ACC112 (cell line): ENCODE measurements at regions not wholly inside any gene's neighbourhood (a gene's known extent, or its start where the extent isn't known, plus 50 kb on each side); places are given as distances from the start of the nearest gene placed in this dataset.
"Not testable (repeated sequence)": the region's sequence is repeated elsewhere in the genome, so short reads cannot be mapped to it uniquely, and the experiment has no call there.

Experiments used
- H2AFZ ChIP-seq: fragments of 200-600 bp; sonication (generic); one replicate; pipeline ENCODE4 v1.6.0; 2017; ENCODE audit warnings: antibody characterized with exemption, low read length; ENCODE audit not compliant: unreplicated experiment
- H3K27ac ChIP-seq: fragments of 200-600 bp; sonication (generic); 2 replicates; pipeline ENCODE4 v1.5.1; 2014; ENCODE audit warnings: low read depth, mild to moderate bottlenecking, antibody characterized with exemption, low read length, moderate library complexity
- H3K27me3 ChIP-seq: fragments of 200-600 bp; sonication (generic); 2 replicates; pipeline ENCODE4 v1.6.1; 2014; ENCODE audit warnings: mild to moderate bottlenecking, antibody characterized with exemption, low read length, moderate library complexity, mixed read lengths; ENCODE audit not compliant: insufficient read depth
- H3K36me3 ChIP-seq: fragments of 200-600 bp; sonication (generic); 2 replicates; pipeline ENCODE4 v1.6.1; 2016; ENCODE audit warnings: mild to moderate bottlenecking, antibody characterized with exemption, low read length, moderate library complexity, mixed read lengths; ENCODE audit not compliant: insufficient read depth
- H3K4me1 ChIP-seq: fragments of 200-600 bp; sonication (generic); one replicate; pipeline ENCODE4 v1.6.1; 2016; ENCODE audit warnings: low read length, mixed read lengths; ENCODE audit not compliant: insufficient read depth, unreplicated experiment, control insufficient read depth
- H3K4me3 ChIP-seq: fragments of 200-600 bp; sonication (generic); 2 replicates; pipeline ENCODE4 v1.5.1; 2014; ENCODE audit warnings: mild to moderate bottlenecking, low read depth, low read length
- H3K79me2 ChIP-seq: fragments of 200-600 bp; sonication (generic); one replicate; pipeline ENCODE4 v1.6.0; 2016; ENCODE audit warnings: low read length; ENCODE audit not compliant: control insufficient read depth, unreplicated experiment, insufficient read depth

DNA sequence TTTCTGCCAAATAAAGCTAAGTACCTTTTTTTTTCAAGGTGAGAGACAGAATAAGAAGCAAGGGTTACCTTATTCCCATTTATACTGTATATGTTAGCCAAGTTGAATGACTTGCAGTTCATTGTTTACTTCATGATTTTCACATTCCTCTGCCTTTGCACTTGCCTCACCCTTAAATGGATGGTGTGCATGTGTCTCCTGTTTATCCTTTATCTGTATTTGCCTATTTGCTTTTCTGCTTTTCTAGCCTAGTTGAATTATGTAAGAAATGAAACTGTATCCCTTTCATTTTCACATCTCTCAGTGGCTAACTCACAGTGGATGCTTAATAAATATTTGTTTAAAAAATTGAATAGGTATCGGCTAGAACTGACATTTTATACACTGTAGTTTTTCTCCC is 200.8 kb upstream of the ST8SIA4 start:
- no peak overlapping the region for H3K27ac ChIP-seq
- H3K4me3 ChIP-seq: no peak overlapping the region
- H3K4me1 ChIP-seq: no peaks in the 10 kb centered on the region
- no peaks in the 10 kb centered on the region for H3K27me3 ChIP-seq
- no peaks in the 10 kb centered on the region for H3K79me2 ChIP-seq
- H3K36me3 ChIP-seq: no peaks in the 10 kb centered on the region
- H2AFZ ChIP-seq: no peak overlapping the region

GRCh38 chr5:101102506-101102905 is 199.4 kb upstream of the ST8SIA4 start:
- Histone ChIP-seq H3K36me3 (no peaks in the 10 kb centered on the region), H3K4me3 (no peak overlapping the region), H3K27me3 (no peaks in the 10 kb centered on the region), H3K4me1 (no peaks in the 10 kb centered on the region), H2AFZ (no peak overlapping the region), H3K79me2 (no peaks in the 10 kb centered on the region), H3K27ac (no peak overlapping the region)

GRCh38 chr5:101091902-101092301 is 188.8 kb upstream of the ST8SIA4 start:
- Histone ChIP-seq H3K27me3 (no peaks in the 10 kb centered on the region), H2AFZ (no peak overlapping the region), H3K27ac (no peak overlapping the region), H3K79me2 (no peaks in the 10 kb centered on the region), H3K36me3 (no peaks in the 10 kb centered on the region), H3K4me3 (no peak overlapping the region), H3K4me1 (peaks cover 3% of the 10 kb centered on the region)

DNA sequence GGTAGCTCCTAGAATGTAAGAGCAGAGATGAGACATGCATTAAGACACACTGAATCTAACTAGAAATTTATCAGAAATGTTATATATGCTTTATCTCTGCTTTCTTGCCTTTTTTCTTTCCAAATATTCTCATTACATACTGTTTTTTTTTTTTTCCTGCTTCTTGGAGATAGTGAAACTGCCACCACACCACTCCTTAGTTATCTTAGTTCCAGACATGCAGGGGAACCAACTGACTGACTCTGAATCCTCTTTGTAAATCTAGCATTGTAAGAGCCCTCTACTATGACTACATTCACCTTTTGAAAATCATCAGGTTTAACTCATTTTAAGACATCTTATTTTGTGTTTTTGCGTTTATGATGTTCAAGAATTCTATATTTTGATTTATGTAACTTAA is 181.3 kb upstream of the ST8SIA4 start:
- no peaks in the 10 kb centered on the region for H3K79me2 ChIP-seq
- H2AFZ ChIP-seq: no peak overlapping the region
- no peak overlapping the region for H3K4me3 ChIP-seq
- H3K36me3 ChIP-seq: no peaks in the 10 kb centered on the region
- H3K27me3 ChIP-seq: no peaks in the 10 kb centered on the region
- H3K4me1 ChIP-seq: no peaks in the 10 kb centered on the region
- H3K27ac ChIP-seq: no peak overlapping the region

GRCh38 chr5:101080462-101081240 is 177.6 kb upstream of the ST8SIA4 start:
- no peaks in the 10 kb centered on the region for H3K79me2 ChIP-seq
- H2AFZ ChIP-seq: no peak overlapping the region
- no peaks in the 10 kb centered on the region for H3K36me3 ChIP-seq
- H3K4me1 ChIP-seq: no peaks in the 10 kb centered on the region
- no peaks in the 10 kb centered on the region for H3K27me3 ChIP-seq
- H3K4me3 ChIP-seq: no peak overlapping the region
- H3K27ac ChIP-seq: no peak overlapping the region

DNA sequence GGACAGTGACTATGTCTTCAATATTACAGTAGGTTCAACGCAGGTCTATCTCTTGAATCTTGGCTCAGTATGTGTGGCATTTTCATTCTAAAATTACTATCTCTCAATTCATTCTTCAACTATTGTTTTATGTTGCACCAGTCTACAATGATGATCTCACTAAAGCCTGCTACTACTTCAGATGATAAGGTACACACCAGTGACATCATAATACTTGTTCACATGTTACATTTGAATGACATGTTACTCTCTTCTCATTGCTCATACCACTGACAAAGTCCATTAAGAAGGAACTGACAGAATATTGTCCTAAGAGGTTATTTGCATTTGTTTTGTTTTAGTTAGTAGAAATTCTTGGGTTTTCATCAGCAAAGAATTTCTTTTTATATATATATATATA is 165.2 kb upstream of the ST8SIA4 start:
- Histone ChIP-seq H3K4me1 (no peaks in the 10 kb centered on the region), H3K4me3 (no peak overlapping the region), H3K27me3 (peaks cover 19% of the 10 kb centered on the region; the same call in 1 of the 2 replicates), H3K27ac (no peak overlapping the region), H3K36me3 (no peaks in the 10 kb centered on the region), H3K79me2 (no peaks in the 10 kb centered on the region), H2AFZ (no peak overlapping the region)

DNA sequence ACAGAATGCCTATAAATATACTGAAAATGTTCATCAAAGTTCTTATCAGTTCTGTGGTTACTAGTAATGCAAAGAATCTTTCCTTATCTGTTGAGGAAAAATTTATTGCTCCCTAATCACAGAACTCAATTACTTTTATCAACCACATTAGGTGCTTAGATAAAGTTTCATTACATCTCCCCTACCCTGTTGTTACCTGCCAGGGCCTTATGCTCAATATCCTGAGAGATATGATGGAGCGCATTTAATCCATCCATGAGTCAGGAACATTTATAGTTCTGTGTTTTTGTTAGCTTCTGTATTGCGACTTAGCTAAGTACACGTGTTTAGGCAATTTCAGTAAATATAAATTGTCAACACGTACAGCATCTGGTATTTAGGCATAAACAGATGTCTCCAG is 164.3 kb upstream of the ST8SIA4 start:
- H3K4me3 ChIP-seq: no peak overlapping the region
- peaks cover 19% of the 10 kb centered on the region; the same call in 1 of the 2 replicates for H3K27me3 ChIP-seq
- H3K27ac ChIP-seq: no peak overlapping the region
- no peaks in the 10 kb centered on the region for H3K79me2 ChIP-seq
- no peaks in the 10 kb centered on the region for H3K4me1 ChIP-seq
- H2AFZ ChIP-seq: no peak overlapping the region
- H3K36me3 ChIP-seq: no peaks in the 10 kb centered on the region

- Histone ChIP-seq H3K27ac (no peak overlapping the region), H3K79me2 (no peaks in the 10 kb centered on the region), H3K27me3 (0 out of 2 replicates have a peak, but pooled peaks cover 5% of the 10 kb centered on the region), H3K4me3 (no peak overlapping the region), H3K36me3 (no peaks in the 10 kb centered on the region), H2AFZ (no peak overlapping the region), H3K4me1 (no peaks in the 10 kb centered on the region)
These were observed 159.8 kb upstream of the ST8SIA4 start for GRCh38 chr5:101062902-101063301.

DNA sequence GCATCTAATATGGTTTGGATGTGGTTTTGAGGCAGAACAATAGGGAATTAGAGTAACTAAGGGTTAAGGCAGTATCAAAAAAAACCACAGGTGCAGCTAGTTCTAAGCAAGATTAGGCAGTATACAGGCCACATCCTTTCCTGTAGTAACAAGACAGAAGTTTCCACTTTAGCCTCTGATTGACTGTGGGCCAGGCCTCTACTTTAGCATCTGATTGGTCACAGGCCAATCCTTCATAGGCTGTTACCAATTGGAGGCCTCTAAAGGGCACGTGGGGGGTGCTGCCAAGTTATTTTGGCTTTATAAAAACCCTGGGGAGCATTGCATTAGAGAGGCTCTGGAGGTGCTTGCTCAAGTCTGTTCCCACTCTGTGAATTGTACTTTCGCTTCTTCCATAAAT is 144.1 kb upstream of the ST8SIA4 start:
- Histone ChIP-seq H3K36me3 (no peaks in the 10 kb centered on the region), H3K79me2 (no peaks in the 10 kb centered on the region), H3K27me3 (no peaks in the 10 kb centered on the region; the same call in 1 of the 2 replicates), H3K27ac (no peak overlapping the region), H3K4me3 (no peak overlapping the region), H2AFZ (no peak overlapping the region), H3K4me1 (no peaks in the 10 kb centered on the region)

DNA sequence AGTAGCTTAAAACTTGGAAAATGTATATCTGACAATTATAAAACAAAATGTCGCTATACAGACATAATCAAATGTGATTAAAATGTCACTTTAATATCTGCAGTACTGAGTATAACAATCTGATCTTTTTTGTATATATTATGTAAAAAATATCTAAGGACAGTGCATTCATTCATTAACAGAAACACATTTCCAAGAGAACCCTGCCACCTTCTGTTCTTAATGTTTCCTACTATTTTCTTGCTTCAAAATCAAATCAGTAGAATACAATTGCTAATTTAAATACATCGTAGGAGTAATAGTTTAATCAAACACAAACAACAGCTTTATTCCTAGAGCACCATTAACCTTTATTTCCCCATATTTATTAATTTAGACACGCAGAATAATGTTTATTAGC is 142.6 kb upstream of the ST8SIA4 start:
- Histone ChIP-seq H3K4me1 (no peaks in the 10 kb centered on the region), H3K27me3 (no peaks in the 10 kb centered on the region; the same call in 1 of the 2 replicates), H3K27ac (no peak overlapping the region), H2AFZ (no peak overlapping the region), H3K4me3 (no peak overlapping the region), H3K79me2 (no peaks in the 10 kb centered on the region), H3K36me3 (no peaks in the 10 kb centered on the region)

DNA sequence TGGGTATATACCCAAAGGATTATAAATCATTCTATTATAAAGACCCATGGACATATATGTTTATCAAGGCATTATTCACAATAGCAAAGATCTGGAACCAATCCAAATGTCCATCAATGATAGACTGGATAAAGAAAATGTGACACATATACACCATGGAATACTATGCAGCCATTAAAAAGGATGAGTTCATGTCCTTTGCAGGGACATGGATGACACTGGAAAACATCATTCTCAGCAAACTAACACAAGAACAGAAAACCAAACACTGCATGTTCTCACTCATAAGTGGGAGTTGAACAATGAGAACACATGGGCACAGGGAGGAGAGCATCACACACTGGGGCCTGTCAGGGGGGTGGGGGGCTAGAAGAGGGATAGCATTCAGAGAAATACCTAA is 136.9 kb upstream of the ST8SIA4 start:
- not testable (repeated sequence) for H3K4me1 ChIP-seq, H3K36me3 ChIP-seq, H3K27me3 ChIP-seq, H2AFZ ChIP-seq, H3K27ac ChIP-seq, H3K79me2 ChIP-seq, H3K4me3 ChIP-seq
